Stimulated activated CD8-positive, alpha-beta memory T cell treated with anti-CD3 and anti-CD28 coated beads, Interleukin-7, amount 100 ng/mL, for 24 hours (primary cell): ENCODE measurements at regions not wholly inside any gene's neighbourhood (a gene's known extent, or its start where the extent isn't known, plus 50 kb on each side); places are given as distances from the start of the nearest gene placed in this dataset.
"Not testable (repeated sequence)": the region's sequence is repeated elsewhere in the genome, so short reads cannot be mapped to it uniquely, and the experiment has no call there.

ENCODE experiments used
- DNase-seq: peaks from one replicate; pipeline ENCODE4 v3.0.0-alpha.2; 2020; ENCODE audit warnings: low read depth

DNA sequence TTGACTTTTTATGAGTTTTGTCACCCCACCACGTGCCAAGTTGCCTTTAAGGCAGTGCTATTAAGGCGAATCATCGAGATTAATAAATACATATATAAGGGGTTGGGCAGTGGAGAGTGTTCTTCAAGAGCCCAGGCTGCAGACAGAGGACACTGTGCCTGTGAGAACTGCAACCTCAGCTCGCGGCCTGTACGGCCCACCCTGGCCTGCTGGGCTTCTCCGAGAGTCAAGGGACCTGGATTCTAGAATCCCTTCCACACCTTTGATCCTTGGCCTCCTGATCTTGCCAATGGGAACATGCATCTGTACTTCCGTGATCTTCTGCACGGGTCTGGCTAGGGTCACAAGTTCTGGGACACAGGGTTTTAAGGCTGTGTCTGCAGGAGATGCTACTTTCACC is 54.5 kb downstream of the IRX5 start:
- no peak for DNase-seq

DNA sequence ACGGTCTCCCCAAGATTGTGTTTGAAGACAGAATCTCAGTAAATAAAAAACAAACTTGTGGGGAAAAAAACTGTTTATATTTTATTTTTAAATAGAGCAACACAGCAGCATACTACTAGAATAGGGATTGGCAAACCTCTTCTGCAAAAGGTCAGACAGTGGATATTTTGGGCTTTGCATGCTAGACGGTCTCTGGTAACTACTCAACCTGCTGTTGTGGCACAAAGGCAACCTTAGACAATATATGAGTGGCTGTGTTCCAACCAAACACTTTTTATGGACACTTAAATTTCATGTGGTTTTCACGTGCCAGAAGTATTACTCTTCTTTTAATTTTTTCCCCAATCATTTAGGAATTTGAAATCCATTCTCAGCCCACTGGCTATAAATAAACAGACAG is 55.0 kb downstream of the IRX5 start:
- no peak for DNase-seq

DNA sequence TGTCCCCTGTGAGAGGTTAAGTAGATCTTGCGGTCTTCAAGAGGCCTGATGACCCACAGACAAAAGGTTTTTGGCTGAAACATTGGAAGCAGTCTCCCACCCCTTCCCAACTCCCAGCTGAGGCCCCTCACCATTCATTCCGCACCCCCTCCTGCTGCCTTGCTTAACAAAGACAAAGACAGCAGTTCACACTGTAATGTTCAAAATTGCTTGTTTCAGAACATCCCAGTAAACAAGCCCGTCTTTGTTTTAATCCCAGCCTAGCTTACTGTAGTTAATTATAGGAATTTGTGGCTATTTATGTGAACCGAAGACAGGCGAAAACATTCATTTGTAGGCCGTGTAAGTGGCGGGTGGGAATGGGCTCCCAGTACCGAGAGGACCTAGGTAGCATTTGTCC is 55.7 kb downstream of the IRX5 start:
- DNase-seq: no peak

DNA sequence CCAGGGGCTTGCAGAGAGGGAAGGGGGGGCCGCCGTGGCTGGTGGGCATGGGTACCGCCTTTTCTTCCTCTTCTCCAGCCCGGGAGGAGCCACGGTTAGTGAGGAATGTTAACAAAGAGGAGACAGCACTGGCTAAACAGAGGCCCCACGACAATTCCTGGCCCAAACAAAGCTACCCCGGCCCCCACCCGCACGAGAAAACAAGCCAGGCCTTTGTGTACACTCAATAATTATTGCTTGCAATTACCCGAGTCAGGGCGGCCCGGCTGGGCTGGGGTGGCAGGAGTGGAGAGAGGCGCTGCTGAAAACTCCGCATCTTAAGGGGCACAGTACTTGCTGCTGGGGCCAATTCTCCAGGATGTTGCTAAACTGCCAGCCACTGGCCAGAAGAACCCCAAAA is 56.4 kb downstream of the IRX5 start:
- no peak for DNase-seq

DNA sequence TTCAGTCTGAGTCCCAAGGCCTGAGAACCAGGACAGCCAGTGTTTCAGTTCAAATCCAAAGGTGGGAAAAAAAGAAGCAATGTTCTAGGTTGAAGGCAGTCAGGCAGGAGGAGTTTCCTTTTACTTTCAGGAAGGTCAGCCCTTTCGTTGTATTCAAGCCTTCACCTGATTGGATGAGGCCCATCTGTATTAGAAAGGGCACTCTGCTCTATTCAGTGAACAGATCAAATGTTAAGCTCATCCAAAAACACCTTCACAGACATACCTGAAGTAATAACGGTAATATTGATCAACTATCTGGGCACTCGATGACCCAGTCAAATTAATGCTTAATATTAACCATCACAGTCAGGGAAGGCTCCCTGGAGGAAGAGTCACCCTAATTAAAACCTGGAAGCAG is 60.9 kb downstream of the IRX5 start:
- no peak for DNase-seq

GRCh38 chr16:54991946-54992345 is 61.3 kb downstream of the IRX5 start:
- not testable (repeated sequence) for DNase-seq

DNA sequence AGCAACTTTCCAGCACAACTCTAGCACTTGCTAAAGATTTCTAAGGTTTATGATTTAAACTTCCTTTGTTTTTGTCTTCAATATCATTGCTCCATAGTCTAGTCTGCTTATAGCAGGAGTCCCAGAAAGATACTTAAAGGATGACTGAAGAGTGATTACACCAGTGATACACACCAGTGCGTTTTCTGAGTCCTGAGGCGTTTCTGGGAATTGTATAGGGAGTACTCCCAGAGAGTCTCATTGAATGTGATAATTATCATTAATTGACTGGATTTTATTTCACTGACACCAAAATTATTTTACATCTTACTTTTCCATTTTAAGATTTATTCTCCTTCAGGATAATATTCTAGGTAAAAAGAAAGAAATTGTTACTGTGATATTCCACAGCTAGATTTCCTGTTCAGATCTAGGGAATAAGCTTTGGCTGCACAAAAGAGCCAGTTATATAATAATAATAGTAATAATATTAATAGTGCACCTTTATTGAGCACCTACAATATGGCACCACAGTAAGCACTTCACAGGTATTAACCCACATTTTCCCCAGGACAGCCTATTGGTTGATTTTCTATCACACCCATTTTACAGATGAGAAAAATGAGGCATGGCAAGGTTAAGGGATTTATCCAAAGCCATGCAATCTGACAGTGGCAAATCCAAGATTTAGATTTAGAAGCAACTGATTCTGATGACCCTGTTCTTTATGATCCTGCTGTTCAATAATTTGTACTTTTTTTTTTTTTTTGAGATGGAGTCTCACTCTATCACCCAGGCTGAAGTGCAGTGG is 62.6 kb downstream of the IRX5 start:
- DNase-seq: no peak

- DNase-seq: no peak
Observed at GRCh38 chr16:54996186-54996585, 65.5 kb downstream of the IRX5 start.

GRCh38 chr16:54998834-54999233 is 68.2 kb downstream of the IRX5 start:
- no peak for DNase-seq

DNA sequence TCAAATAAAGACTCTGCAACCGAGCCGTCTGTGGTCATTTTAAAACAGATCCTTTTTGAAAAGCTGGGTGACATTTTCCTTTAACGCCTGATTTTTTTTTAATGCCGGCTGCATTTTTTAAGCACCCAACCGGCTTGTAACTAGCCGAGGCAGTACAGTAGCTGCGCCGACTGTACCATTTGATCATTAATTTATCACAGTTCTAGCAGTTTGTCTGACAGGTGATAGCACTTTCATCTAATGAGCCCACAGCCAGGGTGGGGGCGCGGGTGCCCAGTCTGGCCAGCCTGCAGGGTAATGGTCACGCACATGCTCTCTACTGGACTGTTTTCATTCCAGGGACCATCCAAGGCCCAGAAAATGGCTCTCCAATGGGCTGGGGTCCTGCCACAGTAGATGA is 68.8 kb downstream of the IRX5 start:
- no peak for DNase-seq

GRCh38 chr16:55000595-55000994 is 69.9 kb downstream of the IRX5 start:
- no peak for DNase-seq

GRCh38 chr16:55001931-55002330 is 71.3 kb downstream of the IRX5 start:
- no peak for DNase-seq

- DNase-seq: no peak
Observed at GRCh38 chr16:55002419-55002818, 71.8 kb downstream of the IRX5 start.

DNA sequence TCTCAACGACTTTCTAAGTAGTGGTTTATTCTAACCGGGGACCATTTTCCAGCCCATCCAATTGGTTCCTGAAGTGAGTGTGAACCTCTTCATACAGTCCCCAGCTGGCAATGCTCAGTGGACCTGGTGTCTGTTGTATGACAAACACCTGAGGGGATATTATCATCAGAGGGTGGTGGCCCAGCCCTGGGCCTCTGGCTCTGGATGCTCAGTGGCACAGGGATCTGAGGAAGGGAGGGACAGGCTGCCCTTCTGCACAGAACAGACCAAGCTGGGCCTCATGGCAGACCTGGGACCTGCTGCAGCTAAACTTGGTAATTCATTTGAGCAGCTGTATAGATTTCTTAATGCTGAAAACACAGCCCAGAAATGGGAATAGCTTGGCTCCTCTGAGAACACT is 72.6 kb downstream of the IRX5 start:
- DNase-seq: no peak

- no peak for DNase-seq
Observed at GRCh38 chr16:55003916-55004315, 73.3 kb downstream of the IRX5 start.

GRCh38 chr16:55007504-55007903 is 76.8 kb downstream of the IRX5 start:
- DNase-seq: no peak

DNA sequence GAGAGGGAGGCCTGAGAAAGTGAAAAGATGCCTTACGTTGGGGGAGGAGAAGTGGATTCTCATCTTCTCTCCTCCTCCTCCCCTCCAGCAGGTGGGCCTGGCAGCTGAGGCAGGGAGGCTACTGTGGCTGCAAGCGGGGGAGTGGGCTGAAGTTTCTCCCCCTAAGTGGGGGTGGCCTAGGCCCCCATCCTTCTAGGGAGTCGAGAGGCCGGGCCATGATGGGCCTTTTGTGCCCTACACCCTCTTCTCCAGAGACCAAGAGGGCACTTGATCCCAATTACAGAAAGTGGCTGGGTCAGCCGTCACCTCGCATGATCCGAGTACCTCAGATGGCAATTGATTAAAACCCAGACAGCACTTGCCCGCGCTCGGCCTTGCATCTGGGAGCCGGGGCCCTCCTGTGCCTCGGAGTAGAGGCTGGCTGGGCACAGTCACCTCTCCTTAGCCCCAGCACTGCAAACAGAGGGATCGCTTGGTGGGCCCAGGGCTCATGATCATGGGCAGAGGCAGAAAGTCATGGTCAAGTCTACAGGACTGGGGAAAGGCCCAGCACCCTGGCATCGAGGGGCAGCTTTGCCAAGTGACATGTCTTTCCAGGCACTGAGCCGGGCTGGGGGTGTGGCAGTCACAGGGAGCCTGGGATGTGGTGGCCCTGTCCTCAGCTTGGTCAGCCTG is 78.3 kb downstream of the IRX5 start:
- DNase-seq: no peak

- no peak for DNase-seq
Observed at GRCh38 chr16:55009581-55009980, 78.9 kb downstream of the IRX5 start.

DNA sequence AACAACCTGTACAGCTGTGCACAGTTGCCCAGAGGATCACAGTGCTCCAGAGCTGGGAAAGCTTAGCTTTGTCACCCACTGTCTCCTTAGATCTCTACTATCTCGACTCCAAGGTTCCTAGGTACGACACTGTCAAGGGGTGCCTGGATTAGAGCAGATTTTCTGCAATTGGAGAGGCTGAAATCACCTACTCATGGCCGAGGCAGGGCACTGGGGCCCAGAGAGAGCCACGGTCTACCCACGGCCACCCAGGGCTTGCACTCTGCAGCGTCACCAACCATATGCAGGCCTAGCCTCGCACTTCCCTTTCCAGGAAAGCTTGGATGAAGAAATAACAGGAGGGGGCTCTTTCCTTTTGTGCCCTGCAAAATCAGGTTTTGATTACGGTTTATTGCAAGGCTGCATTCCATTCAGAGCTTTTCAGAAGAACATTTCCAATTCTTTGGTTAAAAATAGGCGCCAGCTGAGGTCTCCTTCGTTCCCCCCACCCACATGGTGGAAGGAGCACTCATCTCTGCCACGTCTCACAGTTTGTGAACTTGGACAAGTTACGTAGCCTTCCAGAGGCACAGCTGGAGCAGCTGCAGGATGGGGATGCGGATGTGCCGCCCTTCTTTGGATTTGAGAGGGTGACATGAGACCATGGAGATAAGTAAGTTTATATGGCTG is 80.0 kb downstream of the IRX5 start:
- DNase-seq: no peak

DNA sequence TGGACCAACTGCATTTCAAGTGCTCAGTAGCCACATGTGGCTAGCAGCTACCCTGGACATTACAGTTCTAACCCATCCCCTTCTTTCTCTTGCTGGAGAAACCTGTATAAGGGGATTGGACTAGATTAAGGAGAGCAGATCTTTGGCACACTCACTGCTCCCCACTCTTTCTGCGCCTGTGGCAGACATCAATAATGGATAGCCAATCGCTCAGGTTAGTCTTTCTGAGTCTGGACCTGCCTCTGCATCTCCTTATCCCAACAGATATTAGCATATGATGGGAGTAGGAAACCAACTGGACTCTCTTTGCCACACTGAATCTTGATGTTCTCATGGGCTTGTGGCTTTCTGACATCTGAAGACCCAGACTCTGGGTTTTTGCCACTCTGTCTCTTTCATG is 81.7 kb downstream of the IRX5 start:
- DNase-seq: no peak

- no peak for DNase-seq
Observed at GRCh38 chr16:55012793-55013192, 82.1 kb downstream of the IRX5 start.

DNA sequence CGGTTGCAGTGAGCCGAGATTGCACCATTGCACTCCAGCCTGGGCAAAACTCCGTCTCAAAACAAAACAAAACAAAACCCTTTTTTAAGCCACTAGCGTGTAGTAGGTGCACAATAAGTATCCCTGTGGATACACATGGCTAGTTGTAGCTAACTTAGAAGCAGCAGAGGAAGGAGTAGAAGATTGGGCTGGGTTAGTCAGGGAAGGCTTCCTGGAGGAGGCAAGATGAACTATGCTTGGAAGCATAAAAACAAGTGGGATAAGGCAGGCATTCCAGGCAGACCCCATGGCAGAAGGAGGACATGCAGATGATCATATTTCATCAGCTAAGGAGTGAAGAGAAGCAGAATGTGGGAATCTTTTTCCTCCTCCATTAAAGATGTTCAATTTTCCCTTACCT is 83.4 kb downstream of the IRX5 start:
- DNase-seq: no peak

DNA sequence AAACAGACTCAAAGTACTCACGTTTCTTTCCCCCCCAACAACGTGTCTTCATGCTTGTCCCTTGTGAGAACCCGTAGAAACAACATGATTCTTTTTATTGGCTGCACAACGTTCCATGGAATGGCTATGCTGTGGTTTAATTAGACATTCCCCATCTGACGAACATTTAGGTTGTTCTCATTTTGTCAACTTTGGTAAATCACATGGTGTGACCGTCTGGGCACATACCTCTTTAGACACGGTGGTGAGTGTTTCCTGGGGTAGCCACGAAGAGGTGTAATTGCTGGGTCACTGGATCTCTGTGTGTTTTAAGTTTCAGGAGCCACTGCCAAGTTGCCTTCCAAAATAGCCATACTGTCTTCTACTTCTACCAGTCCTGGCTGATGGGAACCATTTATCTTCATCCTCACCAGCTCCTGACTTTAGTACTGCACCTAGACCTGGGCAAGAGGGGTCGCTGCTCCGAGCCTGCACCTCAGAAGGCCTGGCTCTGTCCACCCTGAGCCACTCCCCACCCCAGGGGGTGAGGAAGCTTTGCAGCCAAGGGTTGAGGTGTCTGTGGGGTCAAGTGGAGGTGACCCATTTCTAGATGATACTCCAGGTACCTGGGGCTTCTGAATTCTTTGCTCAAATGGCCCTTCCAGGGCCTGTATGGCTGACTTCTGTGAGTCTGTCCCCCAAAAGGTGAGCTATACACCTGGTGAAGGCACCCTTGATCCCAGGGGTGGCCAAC is 84.7 kb downstream of the IRX5 start:
- DNase-seq: no peak
